ENCODE measurements at regions not wholly inside any gene's neighbourhood (a gene's known extent, or its start where the extent isn't known, plus 50 kb on each side); places are given as distances from the start of the nearest gene placed in this dataset.

- DNase-seq (ENCODE audit: low read depth in 2 of 2) = no peak
Measured at GRCh38 chr2:100627330-100628300, 64.8 kb downstream of the PDCL3 start.

GRCh38 chr2:100628506-100628905 is 65.7 kb downstream of the PDCL3 start:
- DNase-seq (ENCODE audit: low read depth in 2 of 2) = no peak

- no peak for DNase-seq (ENCODE audit: low read depth in 2 of 2)
Measured at GRCh38 chr2:100629309-100629708, 66.5 kb downstream of the PDCL3 start.

GRCh38 chr2:100630473-100630977 is 67.7 kb downstream of the PDCL3 start:
- DNase-seq (ENCODE audit: low read depth in 2 of 2) = no peak

DNA sequence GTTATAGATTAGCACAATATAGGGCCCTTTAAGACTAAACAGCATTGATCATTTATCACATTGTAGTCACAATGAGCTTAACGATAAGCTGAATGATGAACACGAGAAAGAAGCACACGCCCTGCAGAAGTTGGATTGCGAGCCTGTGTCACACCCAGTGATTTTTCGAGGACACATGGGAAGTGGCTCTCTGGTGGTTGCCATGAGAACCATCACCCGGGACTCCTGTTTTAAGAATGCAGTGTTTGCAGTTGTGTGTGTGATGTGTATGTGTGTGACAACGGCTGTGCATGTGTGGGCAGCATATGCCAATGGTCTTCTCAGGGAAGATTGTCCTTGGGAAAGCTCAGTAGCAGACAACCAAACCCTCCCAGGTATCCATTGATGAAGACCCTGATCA is 69.2 kb downstream of the PDCL3 start:
- DNase-seq (ENCODE audit: low read depth in 2 of 2) = no peak

DNA sequence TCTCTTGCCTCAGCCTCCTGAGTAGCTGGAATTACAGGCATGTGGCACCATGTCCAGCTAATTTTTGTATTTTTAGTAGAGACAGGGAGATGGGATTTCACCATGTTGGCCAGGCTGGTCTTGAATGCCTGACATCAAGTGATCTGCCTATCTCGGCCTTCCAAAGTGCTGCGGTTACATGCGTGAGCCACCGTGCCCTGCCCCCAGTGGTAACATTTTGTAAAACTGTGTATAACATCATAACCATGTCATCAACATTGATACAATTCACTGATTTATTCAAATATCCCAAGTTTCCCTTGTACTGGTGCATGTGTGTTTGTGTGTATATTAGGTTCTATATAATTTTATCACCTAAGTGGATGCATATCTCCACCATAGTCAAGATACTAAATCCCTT is 70.0 kb downstream of the PDCL3 start:
- DNase-seq (ENCODE audit: low read depth in 2 of 2) = no peak

DNA sequence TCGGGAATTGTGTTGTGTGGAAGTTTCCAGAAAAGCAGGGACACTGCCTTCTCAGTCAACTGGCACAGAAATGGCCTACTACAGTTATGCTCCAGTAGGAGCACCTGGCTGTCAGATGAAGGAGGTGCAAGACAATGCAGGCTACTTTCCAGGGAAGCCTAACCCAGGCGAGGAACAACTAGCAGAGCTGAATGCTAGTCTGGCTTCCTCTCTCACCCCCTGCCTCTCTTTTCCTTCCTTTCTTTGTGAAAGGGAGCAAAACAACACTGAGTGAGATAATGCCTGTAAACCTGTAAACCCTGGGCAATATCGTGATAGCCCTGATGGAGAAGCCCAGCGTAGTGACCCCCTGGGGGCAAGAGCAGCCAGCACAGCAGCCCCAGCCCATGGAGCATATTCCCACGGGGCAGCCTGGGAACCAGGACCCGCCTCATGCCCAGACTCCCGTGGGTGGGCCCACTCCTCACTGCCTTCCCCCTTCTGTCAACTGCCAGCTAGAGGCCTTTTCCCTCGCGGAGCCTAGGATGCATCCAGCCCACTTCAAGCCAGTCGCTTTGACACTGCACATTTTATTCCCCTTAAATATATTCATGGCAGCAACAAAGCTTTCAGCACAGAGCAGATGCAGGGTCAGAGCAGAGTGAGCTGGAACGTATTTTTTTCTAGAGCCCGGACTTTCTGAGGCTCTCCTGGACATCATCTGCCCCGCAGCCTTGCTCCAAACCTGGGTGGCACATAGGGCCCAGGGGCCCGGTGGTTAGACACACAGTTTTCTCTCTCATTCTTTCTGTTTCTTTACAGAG is 77.0 kb downstream of the PDCL3 start:
- peak; percentile 12 to 49 for DNase-seq (ENCODE audit: low read depth in 2 of 2)

DNA sequence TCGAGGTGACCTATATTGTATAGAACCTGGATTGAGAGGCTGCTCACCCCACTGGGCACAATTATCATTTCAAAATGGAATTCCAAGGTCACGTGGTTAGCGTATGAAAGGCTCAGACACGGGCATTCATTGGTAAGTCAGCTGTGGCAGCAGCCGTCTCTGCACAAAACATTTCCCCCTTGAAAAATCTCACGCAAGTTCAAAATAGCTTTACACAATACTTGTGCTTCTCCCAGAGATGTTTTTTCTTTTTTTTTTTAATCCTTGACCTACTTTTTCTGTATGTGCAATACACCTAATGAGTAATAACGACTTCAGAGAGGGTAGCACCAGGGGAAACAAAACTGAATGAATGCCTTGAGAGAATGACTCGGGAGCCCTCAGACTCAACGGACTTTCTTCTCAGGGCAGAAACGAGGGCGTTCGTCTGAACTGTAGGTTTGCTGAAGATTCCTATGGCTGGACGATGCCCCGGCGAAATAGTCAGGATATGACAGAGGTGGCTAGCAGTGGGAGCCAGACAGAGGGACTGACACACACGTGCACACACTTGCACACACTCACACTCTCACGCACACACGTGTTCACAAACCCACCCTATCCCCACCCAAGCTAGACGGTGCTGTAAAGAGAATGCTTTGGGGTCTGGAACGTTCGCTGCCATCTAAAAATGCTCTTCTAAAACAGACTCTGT is 77.8 kb downstream of the PDCL3 start:
- no peak for DNase-seq (ENCODE audit: low read depth in 2 of 2)

DNA sequence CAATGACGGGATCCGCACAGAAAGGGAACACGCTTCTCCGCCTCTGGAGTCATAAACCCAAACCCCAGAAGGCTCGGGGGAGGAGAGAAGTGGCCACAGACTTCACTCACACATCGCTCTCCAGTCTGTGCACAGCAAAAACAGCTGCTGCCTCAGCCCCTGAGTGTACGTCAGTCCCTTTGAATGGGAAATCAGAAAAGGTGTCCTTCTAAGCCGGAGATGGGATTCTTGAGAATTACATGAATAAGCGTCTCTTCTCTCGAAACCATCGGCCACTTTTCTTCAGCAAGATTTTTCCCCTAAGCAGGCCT is 78.3 kb downstream of the PDCL3 start:
- no peak for DNase-seq (ENCODE audit: low read depth in 2 of 2)

DNA sequence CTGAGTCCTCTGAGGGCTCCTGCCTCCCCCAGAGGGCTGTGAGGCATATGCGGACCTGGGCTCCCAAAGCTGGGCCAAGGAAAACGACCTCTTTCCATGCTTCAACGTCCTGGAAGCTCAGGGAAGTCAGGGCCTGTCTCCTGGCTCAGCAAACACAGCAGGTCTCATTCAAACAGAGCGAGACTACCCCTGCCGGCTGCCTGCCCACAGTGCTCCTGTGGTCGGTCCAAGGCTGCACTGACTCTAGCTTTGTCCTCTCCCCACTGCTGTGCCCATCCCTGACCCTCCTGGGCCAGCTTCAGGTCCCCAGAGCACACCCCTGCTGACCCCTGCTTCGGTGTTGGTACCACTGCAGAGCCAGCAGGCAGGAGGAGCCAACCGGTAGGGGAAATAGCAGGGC is 79.6 kb downstream of the PDCL3 start:
- DNase-seq (ENCODE audit: low read depth in 2 of 2) = no peak

- DNase-seq (ENCODE audit: low read depth in 2 of 2) = no peak
Measured at GRCh38 chr2:100643467-100643866, 80.7 kb downstream of the PDCL3 start.

GRCh38 chr2:100643906-100644501 is 81.2 kb downstream of the PDCL3 start:
- no peak for DNase-seq (ENCODE audit: low read depth in 2 of 2)

DNA sequence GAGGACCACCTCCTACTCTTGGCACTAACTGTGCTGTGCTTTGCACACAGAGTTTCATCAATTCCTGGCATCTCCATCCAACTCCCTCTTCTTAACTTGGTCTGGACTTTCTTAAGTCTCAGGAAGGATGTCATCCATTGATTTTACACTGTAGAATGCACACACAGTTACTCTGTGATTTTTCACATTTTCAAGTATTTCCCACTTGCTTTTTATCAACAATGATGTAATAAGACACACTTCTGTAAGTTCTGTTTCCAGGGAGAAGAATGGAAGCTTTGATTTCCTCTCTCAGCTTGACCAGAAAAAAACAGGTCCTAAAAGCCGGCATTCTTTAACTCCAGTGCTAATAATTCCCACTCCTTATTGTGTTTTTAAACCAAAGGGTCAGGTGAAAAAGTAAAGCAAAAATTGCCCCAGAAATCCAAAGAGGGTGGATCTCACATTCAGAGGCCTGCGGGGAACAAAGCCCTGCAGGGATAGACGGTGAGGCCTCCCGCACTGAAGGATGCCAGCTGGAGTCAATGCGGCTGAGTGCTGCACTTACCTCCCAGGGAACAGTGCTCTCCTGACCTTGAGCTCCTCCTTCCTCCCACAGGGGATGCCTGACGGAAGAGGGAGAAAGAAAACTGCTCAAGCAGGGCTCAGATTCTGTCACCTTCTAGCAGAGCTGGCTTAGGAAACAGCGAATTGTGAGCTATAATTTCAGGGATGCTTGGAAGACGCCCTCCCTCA is 83.1 kb downstream of the PDCL3 start:
- DNase-seq (ENCODE audit: low read depth in 2 of 2) = no peak

- DNase-seq (ENCODE audit: low read depth in 2 of 2) = no peak
Measured at GRCh38 chr2:100647709-100648108, 84.9 kb downstream of the PDCL3 start.

DNA sequence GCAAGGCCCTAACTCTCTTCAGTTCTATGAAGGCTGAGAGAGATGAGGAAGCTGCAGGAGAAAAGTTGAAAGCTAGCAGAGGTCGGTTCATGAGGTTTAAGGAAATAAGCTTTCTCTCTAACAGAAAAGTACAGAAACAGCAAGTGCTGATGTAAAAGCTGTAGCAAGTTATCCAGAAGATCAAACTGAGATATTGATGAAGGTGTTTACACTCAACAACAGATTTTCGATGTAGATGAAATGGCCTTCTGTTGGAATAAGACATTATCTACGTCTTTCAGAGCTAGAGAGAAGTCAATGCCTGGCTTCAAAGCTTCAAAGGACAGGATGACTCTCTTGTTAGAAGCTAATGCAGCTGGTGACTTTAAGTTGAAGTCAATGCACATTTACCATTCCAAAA is 87.4 kb downstream of the PDCL3 start:
- no peak for DNase-seq (ENCODE audit: low read depth in 2 of 2)

DNA sequence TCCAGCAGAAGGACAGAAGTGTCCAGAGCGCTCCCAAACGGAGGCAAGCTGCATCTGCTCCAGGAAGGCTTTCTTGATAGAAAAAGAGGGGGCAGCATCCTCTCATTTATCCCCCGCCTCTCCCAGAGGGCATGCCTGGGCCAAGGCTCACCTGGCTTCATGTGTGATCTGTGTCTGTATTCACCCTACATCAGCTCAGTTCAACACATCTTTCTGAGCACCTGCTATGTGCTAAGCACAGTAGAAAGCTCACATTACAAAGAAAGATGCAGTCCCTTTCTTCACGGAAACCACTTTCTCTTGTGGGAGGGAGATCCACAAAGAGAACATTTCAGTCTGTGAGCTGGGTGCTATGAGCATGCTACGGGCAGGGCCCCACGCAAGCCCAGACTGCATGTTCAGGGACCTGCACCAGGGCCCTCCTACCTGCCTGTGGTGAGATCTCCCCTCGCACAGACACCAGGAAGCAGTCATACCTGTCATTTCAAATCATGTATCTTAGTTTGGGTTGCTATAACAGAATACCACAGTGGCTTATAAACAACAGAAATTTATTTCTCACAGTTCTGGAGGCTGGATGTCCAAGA is 90.7 kb downstream of the PDCL3 start:
- DNase-seq (ENCODE audit: low read depth in 2 of 2) = no peak

GRCh38 chr2:100654611-100655010 is 91.8 kb downstream of the PDCL3 start:
- no peak for DNase-seq (ENCODE audit: low read depth in 2 of 2)

GRCh38 chr2:100655446-100655845 is 92.7 kb downstream of the PDCL3 start:
- no peak for DNase-seq (ENCODE audit: low read depth in 2 of 2)

DNA sequence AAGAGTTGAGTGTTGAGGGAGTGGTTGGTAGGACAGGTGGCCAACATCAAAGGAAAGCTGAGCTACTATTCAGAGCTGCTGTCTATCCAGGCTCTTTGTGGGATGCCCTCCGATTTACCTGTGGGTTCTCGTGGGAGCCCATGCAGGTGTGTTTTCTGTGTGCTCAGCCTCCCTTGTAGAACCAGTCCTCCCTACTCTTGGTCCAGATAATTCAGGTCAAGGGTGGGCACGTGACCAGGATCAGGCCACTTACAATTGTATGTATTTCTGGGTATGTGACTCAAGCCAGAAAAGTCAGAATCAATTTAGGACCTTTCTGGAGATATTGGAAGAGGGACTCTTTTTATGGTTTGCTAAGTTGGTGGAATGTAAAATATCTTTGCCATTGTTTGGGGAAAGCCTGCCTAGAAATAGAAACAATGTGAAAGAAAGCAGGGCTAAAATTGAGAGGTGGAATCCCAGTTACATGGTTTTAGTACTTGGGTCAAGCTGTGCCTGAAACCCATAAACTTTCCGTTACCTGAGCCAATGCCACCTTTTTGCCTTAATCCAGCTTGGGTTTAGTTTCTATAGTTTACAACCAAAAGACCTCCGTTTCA is 93.2 kb downstream of the PDCL3 start:
- DNase-seq (ENCODE audit: low read depth in 2 of 2) = no peak

GRCh38 chr2:100658017-100658416 is 95.2 kb downstream of the PDCL3 start:
- DNase-seq (ENCODE audit: low read depth in 2 of 2) = no peak
